Ecto neural progenitor cell (in vitro differentiated cells): ENCODE measurements at regions not wholly inside any gene's neighbourhood (a gene's known extent, or its start where the extent isn't known, plus 50 kb on each side); places are given as distances from the start of the nearest gene placed in this dataset.
"Not testable (repeated sequence)": the region's sequence is repeated elsewhere in the genome, so short reads cannot be mapped to it uniquely, and the experiment has no call there.

ENCODE experiments used
- DNase-seq: peaks from one replicate; pipeline ENCODE4 v3.0.0-alpha.2; 2018; ENCODE audit warnings: low spot score

DNA sequence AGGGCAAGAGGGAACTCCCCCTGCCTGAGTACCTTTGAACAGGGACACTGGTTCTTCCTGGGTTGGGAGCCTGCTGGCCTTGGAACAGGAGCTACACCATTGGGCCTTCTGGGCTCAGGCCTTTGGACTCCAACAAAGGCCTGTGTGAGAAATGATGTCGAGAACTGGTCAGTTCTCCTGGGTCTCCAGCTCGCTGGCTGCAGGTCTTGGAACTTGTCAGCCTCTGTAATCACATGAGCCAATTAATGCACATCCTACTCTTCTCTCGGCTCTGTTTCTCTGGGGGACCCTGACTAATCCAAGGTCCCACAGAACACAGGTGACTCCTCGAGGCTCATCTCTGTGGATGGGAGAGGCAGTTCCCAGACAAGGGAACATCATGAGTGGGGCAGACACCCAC is 104.7 kb upstream of the PLGLB2 start:
- not testable (repeated sequence) for DNase-seq

DNA sequence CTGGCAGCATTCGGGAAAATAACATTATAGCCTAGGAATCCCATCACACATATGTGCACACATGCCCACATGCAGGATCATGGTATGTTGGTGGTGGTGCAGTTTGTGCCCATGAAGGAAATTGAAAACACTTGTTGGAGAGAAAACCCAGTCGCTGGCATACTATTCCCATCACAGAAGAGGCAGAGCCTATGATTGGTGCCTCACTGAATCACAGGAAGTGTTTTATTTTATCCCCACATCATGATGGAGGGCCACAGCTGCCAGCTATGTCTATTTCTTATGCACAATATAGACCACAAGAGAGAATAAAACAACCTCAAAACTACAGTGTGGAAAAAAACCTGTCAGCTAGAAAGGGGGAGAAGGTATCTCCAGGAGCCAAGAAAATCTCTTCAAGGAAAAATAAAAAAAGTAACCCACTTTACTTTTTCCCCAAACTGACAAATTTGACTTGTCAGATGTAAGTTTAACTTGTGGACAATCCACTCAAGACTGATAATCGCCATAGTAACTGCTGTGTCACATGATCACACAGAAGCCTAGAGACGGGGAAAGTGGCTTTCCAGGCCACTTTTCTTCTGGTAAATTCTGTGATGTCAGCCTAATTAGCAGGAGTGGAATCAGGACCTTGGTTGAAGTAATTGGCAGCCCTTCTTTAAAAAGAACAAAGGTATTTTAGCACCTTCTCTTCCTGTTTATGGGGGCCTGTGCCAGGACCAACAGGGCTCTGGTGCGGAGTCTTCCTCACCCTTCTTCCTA is 100.0 kb upstream of the PLGLB2 start:
- DNase-seq: not testable (repeated sequence)

DNA sequence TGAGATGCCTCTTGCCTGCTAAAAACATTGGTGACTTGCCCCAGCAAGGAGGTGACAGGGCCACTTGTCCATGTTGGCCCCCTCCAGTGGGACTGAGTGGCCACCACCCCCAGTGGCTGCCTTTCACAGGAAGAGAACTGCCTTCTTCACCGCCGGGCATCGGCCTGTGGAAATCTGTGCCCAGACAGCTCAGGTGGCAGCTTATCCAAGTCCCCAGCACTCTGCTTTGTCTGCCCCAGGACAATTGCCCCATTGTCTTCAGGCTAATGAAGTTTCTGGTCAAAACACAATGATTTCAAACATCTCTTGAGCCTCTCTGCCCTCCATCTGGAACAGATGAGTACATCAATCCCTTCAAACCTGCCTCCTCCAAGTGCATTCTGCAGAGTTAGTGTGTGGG is 99.1 kb upstream of the PLGLB2 start:
- DNase-seq: not testable (repeated sequence)

DNA sequence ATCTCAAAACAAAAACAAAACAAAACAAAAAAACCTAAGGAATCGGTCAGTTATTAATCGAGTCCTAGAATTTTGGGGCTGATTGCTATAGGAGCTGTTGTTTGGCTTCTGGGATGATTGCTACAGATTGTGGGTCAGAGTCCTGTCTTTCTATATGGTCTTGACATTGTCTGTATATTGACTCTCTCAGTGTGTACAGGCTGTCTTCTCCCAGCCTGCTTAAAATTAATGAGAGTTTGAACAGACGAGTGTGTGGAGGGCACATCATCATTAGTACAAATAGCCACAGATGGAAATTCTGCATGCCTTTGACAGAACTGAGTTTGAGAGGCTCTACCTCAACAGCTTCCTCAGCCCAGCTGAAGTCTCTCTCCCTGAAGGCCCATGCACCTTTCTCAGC is 98.0 kb upstream of the PLGLB2 start:
- DNase-seq: not testable (repeated sequence)

DNA sequence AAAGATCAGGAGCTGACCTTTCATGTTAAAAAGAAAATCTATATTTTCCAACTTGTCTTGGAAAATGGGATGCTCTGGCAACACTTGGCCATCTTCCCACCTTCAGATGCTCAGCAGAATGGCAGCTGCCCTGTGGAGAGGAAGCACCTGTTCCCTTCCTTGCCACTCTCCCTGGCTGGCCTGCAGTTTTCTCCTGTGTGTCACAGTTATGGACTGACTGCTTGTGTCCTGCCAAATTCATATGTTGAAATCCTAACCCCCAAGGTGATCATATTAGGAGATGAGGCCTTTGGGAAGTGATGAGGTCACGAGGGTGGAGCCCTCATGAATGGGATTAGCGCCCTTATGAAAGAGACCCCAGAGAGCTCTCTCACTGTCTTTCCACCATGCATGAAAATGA is 97.0 kb upstream of the PLGLB2 start:
- DNase-seq: not testable (repeated sequence)

DNA sequence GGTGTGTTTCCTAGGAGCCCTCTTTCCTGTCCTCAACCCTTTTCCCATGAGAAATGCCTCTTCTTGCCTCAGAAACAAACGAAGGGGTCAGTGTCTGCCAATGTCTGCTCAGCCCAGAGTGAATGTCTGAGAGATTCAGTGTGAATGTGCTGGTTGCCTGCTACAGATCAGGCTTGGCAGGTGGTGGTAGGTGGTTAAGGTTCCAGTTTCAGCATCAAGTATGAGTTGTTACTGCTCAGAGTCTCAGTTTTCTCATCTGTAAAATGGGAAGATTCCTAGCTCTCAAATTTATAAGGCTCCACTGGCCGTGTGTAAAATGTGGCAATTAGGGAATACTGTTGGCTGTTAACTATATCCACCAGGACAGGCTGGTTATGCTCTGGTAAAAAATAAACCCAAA is 96.3 kb upstream of the PLGLB2 start:
- not testable (repeated sequence) for DNase-seq

DNA sequence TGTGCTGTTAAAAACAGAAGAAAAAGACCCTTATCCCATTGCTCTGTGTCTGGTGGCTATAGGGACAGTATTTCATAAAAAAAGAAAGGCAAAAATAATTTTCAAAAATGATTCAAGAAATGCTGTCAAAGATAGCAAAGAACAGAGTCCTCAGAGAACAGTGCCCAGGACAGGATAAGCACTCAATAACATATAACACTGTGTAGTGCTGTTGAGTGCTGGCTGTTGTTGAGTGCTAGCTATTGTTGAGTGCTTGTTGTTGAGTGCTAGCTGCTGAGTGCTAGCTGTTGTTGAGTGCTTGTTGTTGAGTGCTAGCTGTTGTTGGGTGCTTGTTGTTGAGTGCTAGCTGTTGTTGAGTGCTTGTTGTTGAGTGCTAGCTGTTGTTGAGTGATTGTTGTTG is 94.5 kb upstream of the PLGLB2 start:
- not testable (repeated sequence) for DNase-seq

DNA sequence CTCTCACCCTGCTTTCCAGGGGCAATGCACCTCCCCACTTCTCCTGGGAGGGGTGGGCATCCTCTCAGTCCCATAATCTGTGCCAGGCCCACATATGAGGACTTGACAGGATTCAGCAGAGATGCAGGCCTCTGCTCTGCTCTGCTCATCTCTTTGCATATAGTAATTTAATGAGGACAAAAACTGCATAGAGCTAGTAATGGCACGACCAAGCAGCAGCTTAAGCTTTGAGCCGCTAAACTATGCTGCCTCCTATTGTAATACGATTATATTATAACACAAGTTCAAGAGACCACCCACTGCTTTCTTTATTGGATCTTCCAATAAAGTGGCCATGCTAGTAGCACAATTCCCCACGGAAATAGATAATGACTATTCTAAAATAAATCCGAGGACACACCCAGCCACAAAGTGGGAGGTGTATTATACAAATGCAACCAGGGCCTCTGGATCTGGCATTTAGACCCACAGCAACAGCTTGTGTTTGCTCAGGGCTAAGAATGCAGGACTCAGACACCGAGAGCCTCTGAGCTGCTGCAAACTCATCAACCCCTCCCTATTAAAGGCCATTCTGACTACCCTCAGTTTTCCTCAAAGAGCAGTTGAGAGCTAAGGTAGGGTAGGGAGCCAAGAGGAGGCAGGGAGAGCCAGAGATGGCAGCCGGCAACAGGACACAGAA is 93.6 kb upstream of the PLGLB2 start:
- DNase-seq: not testable (repeated sequence)

DNA sequence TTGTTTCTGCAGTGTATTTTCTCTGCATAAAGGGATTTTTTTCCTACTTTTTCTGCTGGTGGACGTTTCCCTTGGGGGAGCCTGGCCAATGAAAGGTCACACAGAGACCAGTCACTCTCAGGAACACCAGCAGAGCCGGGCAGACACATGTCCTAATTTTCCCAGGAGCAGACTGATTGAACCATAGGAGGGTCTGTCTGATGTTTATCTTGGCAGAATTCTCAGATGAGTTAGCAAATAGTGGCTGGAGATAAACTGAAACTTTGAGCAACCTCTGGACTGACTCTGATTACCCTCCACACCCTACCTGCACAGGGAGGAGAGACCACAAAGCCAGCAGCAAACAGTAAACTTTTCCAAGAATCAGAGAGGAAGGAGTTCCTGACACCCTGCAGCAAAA is 90.0 kb upstream of the PLGLB2 start:
- DNase-seq: not testable (repeated sequence)

DNA sequence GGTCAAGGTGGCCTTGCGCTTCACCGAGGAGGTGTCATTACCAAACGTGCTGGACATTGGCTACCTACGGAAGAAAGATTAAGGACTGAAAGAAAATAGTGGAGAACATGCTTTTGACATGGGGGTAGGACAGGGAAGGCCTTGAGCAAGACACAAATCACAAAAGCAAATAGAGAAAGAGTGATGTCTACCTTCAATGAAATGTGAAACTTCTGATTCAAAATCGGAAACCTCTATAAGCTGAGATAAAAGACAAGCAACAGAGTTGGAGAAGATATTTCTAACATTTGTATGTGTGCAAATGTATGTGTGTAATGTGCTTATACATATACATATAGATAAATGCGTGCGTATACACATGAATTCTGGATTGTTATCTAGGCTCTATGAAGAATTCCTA is 89.5 kb upstream of the PLGLB2 start:
- not testable (repeated sequence) for DNase-seq

DNA sequence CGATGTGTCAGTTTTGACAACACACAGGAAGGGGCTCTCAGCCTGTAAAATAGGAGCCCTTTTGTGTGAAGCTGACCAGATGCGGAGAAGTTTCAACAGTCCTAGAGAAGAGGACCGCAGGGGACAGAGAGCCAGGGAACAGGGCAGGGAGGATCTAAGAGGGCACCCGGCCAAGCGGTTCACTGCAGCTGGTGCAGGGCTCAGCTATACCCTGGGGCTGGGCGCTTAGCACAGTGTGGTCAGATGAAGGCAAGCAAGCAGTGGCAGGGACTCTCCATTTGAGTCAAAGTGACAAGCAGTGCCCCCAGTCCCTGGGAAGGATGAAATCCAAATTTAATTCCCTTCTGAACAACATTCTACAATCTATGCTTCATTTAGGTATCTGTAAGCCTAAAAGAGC is 88.9 kb upstream of the PLGLB2 start:
- not testable (repeated sequence) for DNase-seq

DNA sequence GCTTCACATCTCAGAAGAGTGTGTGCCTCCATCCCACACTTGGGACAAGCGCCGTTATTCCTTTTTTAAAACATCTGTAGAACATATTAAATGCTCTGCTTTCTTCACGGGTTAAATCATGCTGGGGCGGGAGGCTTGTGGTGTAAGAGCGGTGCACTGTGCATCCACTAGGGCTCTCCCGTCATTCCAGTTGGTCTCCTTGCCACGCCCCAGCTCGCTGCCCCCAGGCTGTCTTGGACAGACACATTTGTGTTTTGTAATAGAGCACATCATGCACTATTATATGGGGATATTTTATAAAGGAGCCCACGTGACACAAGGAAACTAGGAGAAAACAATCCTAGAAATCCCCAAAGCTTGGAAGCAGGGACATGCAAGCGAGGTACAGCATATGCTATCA is 87.7 kb upstream of the PLGLB2 start:
- DNase-seq: not testable (repeated sequence)

DNA sequence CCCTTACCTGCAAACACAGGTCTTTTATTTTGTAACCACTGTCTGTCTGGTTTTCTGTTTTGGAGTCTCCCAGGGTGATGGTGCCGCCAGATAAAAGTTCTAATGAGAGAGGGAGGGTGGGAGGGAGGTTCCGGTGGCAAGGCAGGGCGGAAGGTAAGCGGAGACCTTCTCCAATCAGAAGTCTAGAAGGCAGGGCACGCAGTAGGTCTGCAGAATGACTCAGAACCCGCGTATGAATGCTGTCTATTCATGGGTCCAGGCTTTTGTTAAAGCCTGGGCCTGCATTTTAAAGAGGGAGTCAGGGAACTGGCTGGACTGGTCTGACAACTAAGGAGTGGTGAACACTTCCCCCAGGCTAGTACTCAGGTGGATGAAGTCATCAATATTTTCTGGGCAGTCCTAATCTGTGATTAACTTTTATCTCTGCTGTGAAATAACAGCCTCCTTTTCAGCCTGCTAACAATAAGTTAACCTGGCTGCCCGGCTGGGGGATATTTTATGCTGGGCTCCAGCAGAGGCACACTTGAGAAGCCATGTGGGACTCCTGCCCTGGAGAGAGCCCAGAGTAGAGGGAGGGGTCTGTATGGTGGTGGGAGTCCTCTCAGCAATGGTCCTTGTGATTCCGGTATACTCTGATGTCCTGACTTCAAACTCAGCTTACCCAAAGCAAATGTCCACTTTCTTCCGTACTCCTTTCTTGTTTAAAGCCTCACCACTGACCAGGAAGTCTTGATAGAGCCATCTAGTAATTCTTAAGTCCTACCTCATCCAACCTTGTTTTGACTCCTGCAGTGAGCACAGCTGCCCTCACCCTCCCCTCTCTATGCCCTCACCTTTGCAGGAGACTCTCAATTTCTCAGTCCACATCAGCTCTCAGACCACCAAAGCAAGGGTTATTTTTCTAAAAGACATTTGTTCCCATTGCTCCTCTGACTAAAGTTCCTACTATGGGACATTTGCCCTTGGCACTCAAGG is 85.3 kb upstream of the PLGLB2 start:
- DNase-seq: not testable (repeated sequence)

DNA sequence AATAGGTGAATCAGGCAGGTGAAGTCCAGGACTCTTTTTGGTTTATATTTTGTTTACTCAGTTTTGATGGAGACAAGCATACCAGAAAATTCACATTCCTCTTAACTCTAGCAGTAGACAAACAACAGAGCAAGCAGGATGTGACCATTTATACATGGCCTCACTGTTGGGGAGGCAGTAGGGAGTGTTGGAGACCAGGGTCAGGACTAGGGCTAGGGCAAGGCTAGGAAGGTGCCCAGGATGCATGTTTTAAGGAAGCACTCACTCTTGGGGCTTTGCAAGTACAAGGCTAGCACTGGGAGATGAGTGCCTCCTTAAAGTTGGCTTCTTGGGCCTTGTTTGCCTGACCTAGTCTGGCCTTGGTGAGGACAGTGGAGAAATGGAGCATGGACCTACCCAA is 84.5 kb upstream of the PLGLB2 start:
- not testable (repeated sequence) for DNase-seq

DNA sequence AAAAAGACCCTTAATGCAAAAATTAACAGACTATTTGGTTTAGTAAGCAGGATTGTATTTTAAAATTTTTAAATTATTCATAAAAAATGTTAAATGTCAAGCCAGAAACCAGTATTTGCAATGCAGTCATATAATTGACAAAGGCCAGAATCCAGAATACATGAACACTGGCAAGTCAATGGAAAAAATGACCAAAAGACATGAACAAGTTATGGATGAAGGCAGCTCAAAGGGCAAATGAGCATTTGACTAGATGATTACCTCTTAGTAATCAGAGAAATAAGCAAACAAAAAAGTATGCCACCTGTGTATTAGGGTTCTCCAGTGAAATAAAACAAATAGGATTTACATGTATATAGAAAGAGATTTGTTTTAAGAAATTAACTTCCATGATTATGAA is 80.9 kb upstream of the PLGLB2 start:
- DNase-seq: not testable (repeated sequence)

DNA sequence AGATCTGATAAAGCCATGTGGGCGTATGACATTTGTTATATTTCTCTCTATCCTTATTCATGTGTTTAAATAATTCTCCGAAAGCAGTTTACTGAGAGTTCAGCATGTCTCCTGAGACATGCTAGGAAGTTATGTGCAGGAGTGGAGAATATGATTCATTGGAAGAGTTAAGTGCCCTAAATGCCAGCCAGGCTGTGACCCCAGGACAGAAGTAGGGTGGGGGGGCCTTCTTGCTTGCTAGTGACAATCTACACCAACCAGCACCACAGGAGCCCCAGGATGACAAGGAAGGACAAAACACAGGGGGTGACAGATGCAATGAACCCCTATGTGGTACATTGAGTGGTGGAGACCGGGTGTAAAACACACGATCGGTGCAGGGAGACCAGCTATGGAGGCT is 79.5 kb upstream of the PLGLB2 start:
- not testable (repeated sequence) for DNase-seq

DNA sequence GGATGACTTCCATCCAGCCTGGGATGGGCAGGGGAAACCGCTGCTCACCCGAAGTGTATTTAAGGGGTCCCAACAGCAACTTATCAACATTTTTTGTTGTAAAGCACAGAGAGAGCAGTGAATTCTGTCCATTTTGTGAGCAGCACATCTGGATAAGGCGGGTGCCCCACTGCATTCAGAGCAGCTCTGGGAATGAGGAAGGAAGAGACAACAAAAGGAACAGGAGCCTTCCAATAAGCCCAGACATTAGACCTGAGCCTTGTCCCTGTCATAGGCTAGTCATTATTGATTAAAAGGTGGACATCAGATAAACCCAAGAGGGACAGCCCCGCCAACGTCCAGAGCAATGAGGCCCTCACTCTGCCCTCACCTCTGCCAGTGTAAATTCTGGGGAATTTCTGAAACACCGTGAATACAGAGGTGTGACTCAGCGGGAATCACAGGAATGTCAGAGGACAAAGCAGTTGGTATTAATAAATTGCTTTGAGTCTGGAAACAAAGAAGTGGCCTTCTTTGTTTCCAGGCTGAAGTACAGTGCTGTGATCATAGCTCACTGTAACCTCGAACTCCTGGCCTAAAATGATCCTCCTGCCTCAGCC is 78.2 kb upstream of the PLGLB2 start:
- DNase-seq: not testable (repeated sequence)

DNA sequence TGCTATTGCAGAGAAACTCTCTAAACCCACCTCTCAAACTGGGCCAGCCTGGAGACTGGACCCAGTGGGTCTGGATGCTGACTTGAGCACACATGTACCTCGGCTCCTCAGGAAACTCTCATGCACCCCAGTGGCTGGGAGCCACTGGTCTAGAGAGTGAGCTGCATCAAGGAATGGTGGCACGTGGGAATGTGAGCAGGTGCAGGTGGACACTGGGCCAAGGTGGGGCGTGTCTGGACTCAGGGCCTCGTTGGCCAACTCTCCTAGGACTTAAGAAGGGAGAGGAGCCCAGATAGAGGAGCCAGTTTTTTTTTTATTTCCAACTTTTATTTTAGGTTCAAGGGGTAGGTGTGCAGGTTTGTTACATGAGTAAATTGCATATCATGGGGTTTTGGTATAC is 75.5 kb upstream of the PLGLB2 start:
- not testable (repeated sequence) for DNase-seq

DNA sequence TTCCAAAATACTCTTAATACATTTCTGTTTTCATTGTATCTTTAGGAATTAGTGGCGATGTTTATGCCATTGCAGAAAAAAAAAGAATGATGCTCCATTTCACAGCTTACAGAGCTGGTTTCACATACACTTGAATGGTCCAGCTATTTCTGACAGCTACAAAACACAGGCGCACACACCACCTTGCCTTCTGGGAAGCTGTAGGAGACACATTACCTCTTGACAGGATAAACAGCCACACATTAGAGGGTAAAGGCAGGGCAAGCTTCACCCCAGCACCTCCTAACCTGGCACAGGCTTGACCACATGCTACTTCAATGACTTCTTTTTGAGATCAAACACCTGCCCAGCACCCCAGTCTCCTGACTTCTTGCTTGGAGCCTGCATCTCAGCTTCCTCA is 73.2 kb upstream of the PLGLB2 start:
- DNase-seq: not testable (repeated sequence)

DNA sequence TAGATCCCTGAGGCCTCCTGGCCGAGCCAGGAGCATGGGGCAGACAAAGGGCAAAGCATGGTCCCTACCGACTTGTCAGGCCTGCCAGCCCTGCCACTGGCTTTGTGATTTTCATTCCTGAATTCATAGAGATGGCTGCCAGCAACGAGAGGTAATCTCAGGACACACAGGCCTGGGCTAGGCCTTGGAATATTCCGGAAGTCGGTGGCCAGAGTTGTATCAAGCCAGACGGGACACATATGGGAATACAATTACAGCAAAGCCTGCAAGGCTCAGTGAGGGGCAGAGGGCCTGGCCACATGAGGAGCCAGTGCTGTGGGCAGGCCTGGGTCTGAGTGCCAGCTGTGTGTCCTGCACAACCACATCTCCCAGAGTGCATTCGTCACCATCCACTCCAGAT is 72.4 kb upstream of the PLGLB2 start:
- DNase-seq: not testable (repeated sequence)

DNA sequence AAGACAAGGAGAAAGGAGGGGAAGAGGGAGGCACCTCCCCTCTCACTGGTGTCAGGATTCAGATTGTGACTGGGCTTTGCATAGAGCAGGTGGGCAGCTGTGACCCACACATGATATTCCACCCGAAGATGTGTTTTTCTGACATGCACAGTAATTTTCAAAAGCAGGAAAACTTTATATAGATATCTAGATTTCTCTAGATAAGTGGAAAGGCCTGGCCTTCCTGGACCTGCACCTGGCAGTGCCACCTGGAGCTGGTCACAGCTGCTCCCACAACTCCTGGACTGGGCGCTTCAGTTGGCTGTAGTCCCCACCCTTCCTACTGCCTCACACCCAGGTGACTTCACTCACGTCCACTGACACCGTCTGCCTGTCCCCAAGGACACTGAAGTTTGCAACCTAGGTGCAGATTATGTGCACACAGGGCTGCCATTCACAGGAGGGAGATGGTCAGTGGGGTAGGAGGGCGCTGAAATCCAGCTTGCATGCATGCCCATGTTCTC is 70.4 kb upstream of the PLGLB2 start:
- not testable (repeated sequence) for DNase-seq

DNA sequence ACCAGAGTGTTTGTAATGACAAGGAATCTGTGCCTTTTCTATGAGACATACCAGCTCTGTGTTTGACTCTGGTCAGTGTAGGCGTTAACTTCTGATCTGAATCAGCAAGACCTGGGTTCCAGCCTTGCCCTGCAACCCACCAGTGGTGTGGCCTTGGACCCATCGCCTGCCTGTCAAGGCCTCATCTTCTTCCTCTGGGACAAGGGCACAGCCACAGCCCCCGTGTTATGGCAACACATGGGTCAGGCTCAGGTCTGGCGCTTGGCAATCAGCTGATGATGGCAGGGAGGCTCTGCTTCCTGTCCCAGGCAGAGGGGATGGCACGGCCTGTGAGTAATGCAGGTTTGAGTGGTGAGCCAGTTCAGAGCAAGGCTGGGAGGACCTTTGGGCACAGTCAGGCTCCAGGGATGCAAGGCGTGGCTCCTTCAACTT is 69.1 kb upstream of the PLGLB2 start:
- not testable (repeated sequence) for DNase-seq
